HK-2 (cell line): ENCODE measurements at regions not wholly inside any gene's neighbourhood (a gene's known extent, or its start where the extent isn't known, plus 50 kb on each side); places are given as distances from the start of the nearest gene placed in this dataset.

Experiments used
- DNase-seq: peaks from one replicate; pipeline ENCODE4 v3.0.0-alpha.2; 2018; ENCODE audit not compliant: unreplicated experiment

DNA sequence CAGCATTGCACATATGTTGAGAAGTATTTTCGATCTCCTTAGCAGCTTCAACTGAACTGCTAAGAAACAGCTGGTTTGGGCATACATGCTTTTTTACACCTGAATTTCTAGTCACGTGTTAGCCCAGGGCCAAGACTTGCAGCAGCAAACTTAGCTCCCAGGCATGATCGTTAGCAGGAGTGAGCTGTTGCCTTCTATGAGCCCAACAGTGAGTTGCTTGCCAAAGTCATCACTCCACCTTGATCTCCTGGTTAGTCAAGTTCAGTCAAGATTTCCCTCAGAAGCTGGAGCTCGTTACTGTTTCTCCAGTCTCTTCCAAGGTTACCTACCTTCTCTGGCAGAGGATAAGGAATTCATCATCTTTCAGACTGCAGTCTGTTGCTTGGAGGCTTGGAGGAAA lies 100.4 kb upstream of the SEMA6D start:
- no peak for DNase-seq

DNA sequence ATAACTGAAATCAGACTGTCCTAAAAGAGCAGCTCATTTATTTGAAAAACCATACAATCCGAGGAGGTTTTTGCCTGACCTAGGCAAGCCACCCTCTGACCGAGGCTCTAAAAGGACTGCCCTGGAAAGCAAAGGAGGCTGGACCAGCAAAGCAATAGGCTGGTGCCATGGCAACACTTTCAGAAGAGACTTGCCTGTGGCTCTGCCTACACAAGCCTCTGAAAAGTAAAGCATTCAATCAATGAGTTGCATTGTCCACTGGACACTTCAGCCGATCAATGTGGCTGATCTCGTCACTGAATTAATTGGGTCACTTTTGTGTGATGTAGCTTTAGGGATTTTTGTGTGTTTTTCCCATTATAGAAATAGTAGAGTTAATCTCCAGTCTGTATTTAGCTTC lies 99.1 kb upstream of the SEMA6D start:
- DNase-seq: no peak

DNA sequence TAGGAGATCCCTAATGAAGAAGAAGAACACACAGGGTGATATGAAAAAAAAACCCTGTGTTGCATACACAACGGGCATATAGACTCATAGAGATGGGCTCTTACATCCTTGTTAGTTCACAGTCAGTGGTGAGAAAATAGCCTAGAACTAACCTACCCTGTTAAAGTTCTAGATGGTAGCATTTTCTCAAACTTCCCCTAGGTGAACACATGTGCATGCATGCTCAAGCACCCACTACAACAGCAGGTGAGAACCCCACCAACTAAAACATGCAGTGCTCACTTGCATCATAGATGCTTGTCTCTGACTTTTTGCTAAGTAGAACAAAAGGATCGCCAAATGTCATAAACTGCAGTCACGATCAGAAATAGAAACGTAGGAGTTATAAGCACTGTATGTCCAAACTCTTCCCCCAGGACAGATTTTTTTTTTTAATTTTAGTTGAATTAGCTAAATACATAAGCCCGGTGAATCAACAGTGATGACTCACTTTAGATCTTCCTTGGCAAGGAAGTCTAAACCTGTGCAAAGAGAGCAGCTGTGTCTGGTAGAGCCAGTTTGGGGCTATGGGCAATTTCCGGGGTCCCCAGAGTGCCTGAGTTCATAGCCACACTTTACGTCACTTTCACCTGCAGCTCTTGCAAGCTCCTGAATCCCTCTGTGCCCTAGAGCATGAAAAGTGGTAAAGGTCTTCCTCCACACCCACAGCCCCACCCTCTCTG lies 96.2 kb upstream of the SEMA6D start:
- DNase-seq: no peak

DNA sequence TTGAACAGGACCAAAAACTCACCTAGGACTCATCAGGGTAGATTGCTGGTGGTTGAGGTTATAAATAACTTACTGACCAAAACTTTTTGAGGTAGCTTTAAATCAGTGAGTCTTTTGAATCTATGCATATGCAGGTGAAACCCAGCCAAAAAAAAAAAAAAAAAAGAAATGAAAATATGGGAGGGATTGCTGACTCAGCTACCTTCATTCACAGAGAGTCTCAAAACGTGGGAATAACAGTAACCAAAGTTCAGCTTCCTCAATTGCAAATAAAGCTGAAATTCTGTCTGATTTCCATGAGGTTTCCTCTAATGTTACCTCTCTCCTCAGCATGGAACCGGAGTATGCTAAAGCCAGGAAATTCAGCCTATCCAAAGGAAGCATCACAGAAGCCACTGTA lies 95.2 kb upstream of the SEMA6D start:
- no peak for DNase-seq

DNA sequence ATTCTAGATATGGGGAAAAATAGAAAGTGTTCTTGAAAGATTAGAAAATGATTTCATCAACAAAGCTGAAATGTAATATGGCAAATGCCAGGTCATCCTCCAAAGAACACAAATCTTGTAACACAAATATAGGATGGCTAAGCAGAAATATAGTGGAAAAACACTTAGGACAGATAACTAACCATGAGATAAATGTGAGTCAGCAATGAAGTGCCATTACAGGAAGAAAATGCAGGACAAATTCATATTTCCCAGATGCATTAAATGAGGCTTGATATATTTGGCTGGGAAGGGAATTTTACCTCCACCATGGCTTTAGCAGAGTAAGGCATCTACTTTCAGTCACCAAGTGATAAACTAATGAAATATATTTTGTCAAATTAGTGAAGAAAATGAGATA lies 92.8 kb upstream of the SEMA6D start:
- DNase-seq: no peak

DNA sequence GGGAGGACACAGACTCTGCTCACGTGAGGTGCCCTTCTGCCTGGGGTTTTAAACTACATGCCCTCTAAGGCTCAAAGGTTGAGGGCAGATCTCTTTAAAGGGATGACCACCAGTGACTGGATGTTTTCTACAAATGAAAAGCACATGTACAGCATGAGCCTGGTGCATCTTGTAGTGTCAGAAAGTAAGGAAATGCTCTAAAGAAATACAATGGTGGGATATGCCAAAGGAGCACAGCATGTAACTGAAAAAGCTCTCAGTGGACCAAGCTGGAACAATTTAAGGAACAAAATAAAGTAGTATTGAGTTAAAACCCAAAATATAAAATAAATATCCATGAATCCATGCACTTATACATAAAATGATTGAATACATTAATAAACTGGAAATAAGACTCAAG lies 78.3 kb upstream of the SEMA6D start:
- no peak for DNase-seq

DNA sequence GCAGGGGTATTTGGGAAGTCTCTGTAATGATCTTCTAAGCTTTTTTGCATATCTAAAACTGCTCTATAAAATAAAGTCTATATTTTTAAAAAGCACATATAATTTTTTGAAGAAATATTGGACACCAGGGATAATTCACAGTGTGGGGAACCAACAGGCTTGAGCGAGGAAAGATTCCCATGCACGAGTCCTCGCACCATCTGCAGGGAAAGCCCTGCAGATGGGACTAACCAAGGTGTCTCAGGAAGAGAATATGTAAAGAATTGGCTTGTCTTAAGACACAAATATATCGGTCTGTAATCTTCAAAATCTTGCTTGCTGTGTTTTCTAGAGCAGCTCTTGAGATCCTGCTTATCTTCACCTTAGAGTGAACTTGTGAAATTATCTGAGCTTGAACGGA lies 77.2 kb upstream of the SEMA6D start:
- no peak for DNase-seq

DNA sequence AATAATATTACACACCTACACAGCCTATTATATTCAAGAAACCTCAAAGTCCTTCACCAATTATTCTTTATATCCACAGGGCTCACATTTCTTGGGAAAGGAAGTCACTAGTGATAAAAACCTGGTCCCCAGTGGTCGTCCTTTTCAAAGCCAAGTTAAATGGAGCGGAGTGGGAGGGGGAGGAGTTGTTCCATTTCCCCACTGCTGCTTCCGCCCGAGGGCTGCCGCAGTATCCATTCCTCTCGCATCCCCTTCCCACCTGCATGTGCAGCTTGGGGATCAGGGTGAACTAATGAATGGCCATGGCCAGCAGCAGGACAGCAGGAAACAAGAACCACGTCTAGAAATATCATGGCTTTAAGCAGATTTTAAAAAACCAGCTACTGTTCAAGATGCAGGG lies 76.4 kb upstream of the SEMA6D start:
- DNase-seq: no peak

DNA sequence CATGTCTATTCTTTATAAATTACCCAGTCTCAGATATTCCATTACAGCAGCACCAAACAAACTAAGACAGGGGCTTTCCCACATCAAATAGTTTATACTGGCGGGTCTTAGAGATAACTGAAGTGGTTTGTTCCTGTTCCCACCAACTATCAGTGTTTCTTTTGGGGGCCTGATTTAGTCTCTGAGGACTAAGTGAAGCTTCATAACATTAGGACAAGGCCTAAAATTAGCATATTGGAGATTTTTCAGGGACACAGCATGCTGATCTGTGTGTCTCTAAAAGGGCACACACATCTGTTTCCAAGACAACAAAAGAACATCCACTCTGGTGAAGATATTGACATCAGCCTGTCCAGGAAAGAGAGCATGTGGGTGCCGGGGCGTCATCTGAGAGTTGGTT lies 72.6 kb upstream of the SEMA6D start:
- no peak for DNase-seq

DNA sequence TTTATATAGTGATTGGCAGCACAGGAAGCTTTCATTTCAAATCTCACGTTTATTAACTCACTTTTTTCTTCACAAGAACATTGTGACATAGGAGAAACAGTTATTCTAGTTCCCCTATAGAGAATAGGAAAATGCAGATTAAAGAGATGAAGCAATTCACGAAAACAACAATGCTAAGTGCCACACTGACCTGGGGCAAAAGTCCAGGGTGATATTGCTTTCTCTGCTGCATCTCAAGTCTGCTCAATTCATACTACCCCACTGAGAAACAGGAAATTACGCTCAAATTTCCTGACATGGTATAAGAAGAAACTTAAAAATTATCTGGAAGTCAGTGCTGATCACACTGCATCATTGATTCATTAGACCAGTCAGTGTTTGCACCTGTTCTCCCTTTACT lies 66.7 kb upstream of the SEMA6D start:
- DNase-seq: no peak

DNA sequence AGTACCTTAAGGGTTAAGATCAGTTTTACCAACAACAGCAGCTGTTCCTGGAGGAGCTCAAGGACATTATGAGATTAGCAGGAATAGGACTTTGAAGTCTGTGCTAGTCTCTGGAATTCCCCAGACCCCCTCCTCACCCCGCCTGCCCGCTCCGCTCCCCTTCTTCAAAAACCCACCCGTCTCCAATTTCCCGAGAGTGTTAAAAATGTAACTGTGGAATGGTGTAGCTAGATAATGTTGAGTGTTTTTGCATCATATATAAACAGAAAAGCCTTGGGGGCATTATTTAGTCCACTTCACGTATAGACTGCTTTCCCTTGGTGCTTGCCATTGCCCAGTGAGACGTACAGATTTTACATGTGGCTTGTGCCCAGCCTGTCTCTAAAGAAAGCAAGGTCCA lies 65.0 kb upstream of the SEMA6D start:
- no peak for DNase-seq

DNA sequence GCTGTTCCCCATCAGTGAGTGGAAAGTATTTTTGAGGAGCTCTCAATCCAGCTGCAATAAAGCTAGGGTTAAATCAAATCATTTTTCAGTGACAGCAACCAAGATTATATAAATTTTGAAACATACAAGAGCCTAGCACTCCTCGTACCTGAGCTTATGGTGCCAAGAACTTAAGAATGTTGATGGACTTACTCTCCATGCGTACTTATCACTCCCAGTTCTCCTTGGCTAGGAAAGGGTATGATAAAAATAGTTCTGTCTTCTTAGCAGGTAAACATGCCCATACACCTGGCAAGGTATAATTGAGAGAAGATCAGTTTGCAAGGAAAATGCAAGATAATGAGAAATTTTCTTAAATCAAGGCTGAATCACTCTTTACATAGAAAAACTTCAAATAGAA lies 64.5 kb upstream of the SEMA6D start:
- DNase-seq: no peak

DNA sequence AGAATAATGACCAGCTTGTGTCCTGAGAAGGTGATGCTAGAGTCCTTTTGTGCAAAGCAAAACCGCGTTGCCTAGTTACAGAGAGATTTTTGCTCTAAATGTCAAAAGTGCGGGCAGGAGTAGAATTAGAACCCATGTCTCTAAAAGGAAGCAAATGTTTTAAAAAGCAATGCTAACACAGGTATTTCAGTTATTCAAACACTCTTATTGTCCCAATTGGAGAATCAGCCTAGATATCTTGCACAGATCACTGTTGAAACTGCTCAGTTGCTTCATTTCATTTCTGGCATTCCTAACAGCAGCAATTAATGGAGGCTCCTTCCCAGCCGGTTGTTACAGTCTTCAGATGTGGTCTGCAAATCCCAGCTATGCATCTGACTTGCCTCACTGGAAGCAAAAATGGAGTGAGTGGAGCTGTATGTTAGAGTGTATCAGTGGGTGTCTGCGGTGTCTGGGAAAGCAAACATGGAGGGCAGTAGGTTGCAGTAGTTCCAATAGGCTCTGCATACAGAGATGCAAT lies 55.6 kb upstream of the SEMA6D start:
- DNase-seq: no peak

DNA sequence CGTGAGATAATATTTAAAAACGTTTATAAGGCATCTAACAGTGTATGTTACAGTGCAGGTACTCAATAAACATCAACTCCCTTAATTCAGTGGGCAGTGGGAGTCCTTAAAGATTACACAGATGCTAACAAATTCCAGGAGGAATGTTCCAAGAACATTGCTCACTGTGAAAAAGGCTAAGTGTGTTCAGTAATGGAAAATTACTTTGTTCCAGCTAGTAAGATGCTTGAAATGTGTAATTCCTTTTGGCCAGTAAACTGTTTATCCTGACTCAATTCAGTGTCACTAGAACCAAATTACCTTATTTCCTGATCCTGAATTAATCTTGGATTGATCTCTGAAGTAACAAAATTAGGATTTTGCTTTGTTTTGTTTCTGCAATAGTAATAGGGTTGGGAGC lies 54.2 kb upstream of the SEMA6D start:
- no peak for DNase-seq
